GM20000 (cell line): ENCODE measurements at regions not wholly inside any gene's neighbourhood (a gene's known extent, or its start where the extent isn't known, plus 50 kb on each side); places are given as distances from the start of the nearest gene placed in this dataset.

Source experiments
- DNase-seq: peaks from one replicate; pipeline ENCODE4 v3.0.0; 2012; ENCODE audit warnings: low spot score
- CTCF ChIP-seq: IDR thresholded peaks from 2 replicates; pipeline ENCODE4 v1.5.1; 2012; ENCODE audit warnings: mild to moderate bottlenecking, control low read depth; ENCODE audit errors: extremely low read depth, missing control alignments

- DNase-seq = no peak
- TF ChIP-seq CTCF = no peak
Measured at GRCh38 chr15:67997996-67998395, 56.1 kb upstream of the PIAS1 start.

GRCh38 chr15:67998599-67999133, 55.4 kb upstream of the PIAS1 start:
- DNase-seq = no peak
- no peak for TF ChIP-seq CTCF

GRCh38 chr15:67999320-68000100, 54.6 kb upstream of the PIAS1 start:
- no peak for DNase-seq
- TF ChIP-seq CTCF = no peak

GRCh38 chr15:68000754-68001153, 53.4 kb upstream of the PIAS1 start:
- no peak for DNase-seq
- TF ChIP-seq CTCF = no peak

- no peak for TF ChIP-seq CTCF
- DNase-seq = no peak
Measured at GRCh38 chr15:68001811-68002210, 52.3 kb upstream of the PIAS1 start.

GRCh38 chr15:68003297-68003696, 50.8 kb upstream of the PIAS1 start:
- no peak for TF ChIP-seq CTCF
- no peak for DNase-seq
